Psoas muscle (tissue), 7 donors: ENCODE measurements at regions not wholly inside any gene's neighbourhood (a gene's known extent, or its start where the extent isn't known, plus 50 kb on each side); places are given as distances from the start of the nearest gene placed in this dataset.

Source experiments
- ATAC-seq, 4 donors: fragments of 200-7000 bp; cut with Tn5 transposase; one replicate each; pipeline ENCODE4 v1.9.1; 2020; ENCODE audit warnings: moderate library complexity in 3 of 4, mild to moderate bottlenecking in 2 of 4
- DNase-seq, 2 donors: peaks; one replicate each; pipeline ENCODE4 v3.0.0-alpha.2; 2020
- H3K27ac ChIP-seq: fragments of 200-600 bp; one replicate; pipeline ENCODE4 v1.8.0; 2022
- H3K27me3 ChIP-seq, 3 donors: fragments of 200-600 bp in 1 of 3; one replicate each; pipeline versions ENCODE4 v1.6.1 to v1.8.0; 2013 to 2022; ENCODE audit warnings: low read length in 2 of 3, mild to moderate bottlenecking in 2 of 3, moderate library complexity in 1 of 3; ENCODE audit not compliant: insufficient read depth in 3 of 3
- H3K36me3 ChIP-seq, 2 donors: fragments of 200-600 bp in 1 of 2; one replicate each; pipeline versions ENCODE4 v1.6.1 to v1.8.0; 2013 to 2022; ENCODE audit warnings: low read depth in 1 of 2, mild to moderate bottlenecking in 1 of 2, moderate library complexity in 1 of 2; ENCODE audit not compliant: insufficient read depth in 1 of 2
- H3K4me1 ChIP-seq: fragments of 200-600 bp; one replicate; pipeline ENCODE4 v1.8.0; 2022
- H3K4me3 ChIP-seq: fragments of 200-600 bp; one replicate; pipeline ENCODE4 v1.8.0; 2022; ENCODE audit warnings: mild to moderate bottlenecking
- H3K9me3 ChIP-seq: fragments of 200-600 bp; one replicate; pipeline ENCODE4 v1.8.0; 2022
- CTCF ChIP-seq: fragments of 200-600 bp; IDR thresholded peaks from one replicate; pipeline ENCODE4 v1.8.0; 2022; ENCODE audit warnings: antibody characterized with exemption
- WGBS, 3 donors: extraction: QIAGEN DNeasy Blood & Tissue Kit; methylation state at CpG; one replicate each; pipeline versions ENCODE4 v1.1.6 to v1.1.7; 2013; 5-methylcytosine and 5-hydroxymethylcytosine counted together
- intact Hi-C, 2 donors: fragments of 100-400 bp; cut with DNase I; formaldehyde crosslinking; loops; one replicate each; pipeline versions ENCODE4 v1.11.0 to v1.14.2; 2022
- donor health status: healthy with polysubstance abuse.
- donor health status: DM: no; HTN: no; CAD: no; lungs with moderate emphysema.
- donor health status: Bipolar disorder and iron deficiency.
- donor health status: healthy.
- donor health status: DM: yes; HTN: yes; CAD: no.
- donor health status: DM: no; HTN: no; CAD: no.
- donor health status: DM: yes; HTN: yes; CAD: no.

- Histone ChIP-seq H3K4me1 (no peaks in the 10 kb centered on the region), H3K4me3 (no peak overlapping the region), H3K27me3 (peaks cover 0 to 35% (median 9%) of the 10 kb centered on the region in 3 donors), H3K9me3 (no peaks in the 10 kb centered on the region), H3K27ac (no peak overlapping the region), H3K36me3 (no peaks in the 10 kb centered on the region)
- TF ChIP-seq CTCF, result no peak
- ATAC-seq (no peak), DNase-seq (no peak)
- WGBS, 3 donors, result 87 to 92% (median 88%) methylated on average over 19 of the region's 19 CpGs
- intact Hi-C loops, result no loop called here
Measured at GRCh38 chr13:112202266-112202665, 135.3 kb downstream of the SOX1 start.

GRCh38 chr13:112202966-112203365 is 136.0 kb downstream of the SOX1 start:
- 61 to 62% (median 62%) methylated on average over 10 of the region's 10 CpGs for WGBS, 3 donors
- Histone ChIP-seq H3K27ac (no peak overlapping the region), H3K9me3 (no peaks in the 10 kb centered on the region), H3K4me1 (no peaks in the 10 kb centered on the region), H3K27me3 (peaks cover 0 to 37% (median 9%) of the 10 kb centered on the region in 3 donors), H3K4me3 (no peak overlapping the region), H3K36me3 (no peaks in the 10 kb centered on the region)
- intact Hi-C loops, result no loop called here
- DNase-seq (no peak), ATAC-seq (no peak)
- TF ChIP-seq CTCF, result no peak

- ATAC-seq, result no peak
- DNase-seq, result no peak
- H3K27me3 ChIP-seq, result peaks cover 0 to 43% (median 9%) of the 10 kb centered on the region in 3 donors
Measured at GRCh38 chr13:112203614-112204013, 136.7 kb downstream of the SOX1 start.

GRCh38 chr13:112204346-112205327 is 137.7 kb downstream of the SOX1 start:
- Histone ChIP-seq H3K27ac (no peak overlapping the region), H3K9me3 (no peaks in the 10 kb centered on the region), H3K4me3 (no peak overlapping the region), H3K4me1 (no peaks in the 10 kb centered on the region), H3K36me3 (no peaks in the 10 kb centered on the region), H3K27me3 (peaks cover 0 to 47% (median 9%) of the 10 kb centered on the region in 3 donors)
- DNase-seq (no peak), ATAC-seq (no peak)
- TF ChIP-seq CTCF, result no peak
- WGBS, 3 donors, result 15 to 16% (median 15%) methylated on average over 33 of the region's 33 CpGs
- intact Hi-C loops, result no loop called here

More at GRCh38 chr13:112203614-112204013, 136.7 kb downstream of the SOX1 start:
- Histone ChIP-seq H3K4me1 (no peaks in the 10 kb centered on the region), H3K36me3 (no peaks in the 10 kb centered on the region), H3K9me3 (no peaks in the 10 kb centered on the region), H3K4me3 (no peak overlapping the region), H3K27ac (no peak overlapping the region)
- WGBS, 3 donors, result 79 to 85% (median 83%) methylated on average over 6 of the region's 6 CpGs
- intact Hi-C loops, result no loop called here
- no peak for TF ChIP-seq CTCF
